ENCODE measurements at regions not wholly inside any gene's neighbourhood (a gene's known extent, or its start where the extent isn't known, plus 50 kb on each side); places are given as distances from the start of the nearest gene placed in this dataset.

- no peak for DNase-seq
Observed at GRCh38 chr1:185495898-185496297, 178.9 kb upstream of the IVNS1ABP start.

- DNase-seq, result no peak
Observed at GRCh38 chr1:185495007-185495406, 178.0 kb upstream of the IVNS1ABP start.

- DNase-seq, result no peak
Observed at GRCh38 chr1:185492089-185492825, 175.2 kb upstream of the IVNS1ABP start.

GRCh38 chr1:185491604-185492003 is 174.6 kb upstream of the IVNS1ABP start:
- DNase-seq, result no peak

GRCh38 chr1:185490924-185491323 is 173.9 kb upstream of the IVNS1ABP start:
- no peak for DNase-seq

GRCh38 chr1:185489406-185489805 is 172.4 kb upstream of the IVNS1ABP start:
- DNase-seq, result no peak

- no peak for DNase-seq
Observed at GRCh38 chr1:185488808-185489207, 171.8 kb upstream of the IVNS1ABP start.

GRCh38 chr1:185487936-185488335 is 170.9 kb upstream of the IVNS1ABP start:
- DNase-seq, result no peak

GRCh38 chr1:185487026-185487425 is 170.0 kb upstream of the IVNS1ABP start:
- DNase-seq, result no peak

- no peak for DNase-seq
Observed at GRCh38 chr1:185486346-185486745, 169.3 kb upstream of the IVNS1ABP start.

GRCh38 chr1:185483664-185484450 is 166.8 kb upstream of the IVNS1ABP start:
- DNase-seq, result peak; percentile 35

- no peak for DNase-seq
Observed at GRCh38 chr1:185483217-185483616, 166.2 kb upstream of the IVNS1ABP start.

GRCh38 chr1:185480545-185480944 is 163.5 kb upstream of the IVNS1ABP start:
- no peak for DNase-seq

- no peak for DNase-seq
Observed at GRCh38 chr1:185479796-185480195, 162.8 kb upstream of the IVNS1ABP start.

- DNase-seq, result no peak
Observed at GRCh38 chr1:185478877-185479276, 161.8 kb upstream of the IVNS1ABP start.

- DNase-seq, result no peak
Observed at GRCh38 chr1:185477638-185478580, 160.9 kb upstream of the IVNS1ABP start.

- DNase-seq, result no peak
Observed at GRCh38 chr1:185474440-185475149, 157.6 kb upstream of the IVNS1ABP start.

- no peak for DNase-seq
Observed at GRCh38 chr1:185473186-185473585, 156.1 kb upstream of the IVNS1ABP start.

- no peak for DNase-seq
Observed at GRCh38 chr1:185468626-185469025, 151.6 kb upstream of the IVNS1ABP start.

GRCh38 chr1:185467122-185467521 is 150.1 kb upstream of the IVNS1ABP start:
- DNase-seq, result no peak

- no peak for DNase-seq
Observed at GRCh38 chr1:185464777-185465176, 147.7 kb upstream of the IVNS1ABP start.

GRCh38 chr1:185463433-185463832 is 146.4 kb upstream of the IVNS1ABP start:
- DNase-seq, result no peak

GRCh38 chr1:185463011-185463410 is 146.0 kb upstream of the IVNS1ABP start:
- DNase-seq, result no peak

Data from NCI-H226 (cell line).